ENCODE measurements at regions not wholly inside any gene's neighbourhood (a gene's known extent, or its start where the extent isn't known, plus 50 kb on each side); places are given as distances from the start of the nearest gene placed in this dataset.

DNA sequence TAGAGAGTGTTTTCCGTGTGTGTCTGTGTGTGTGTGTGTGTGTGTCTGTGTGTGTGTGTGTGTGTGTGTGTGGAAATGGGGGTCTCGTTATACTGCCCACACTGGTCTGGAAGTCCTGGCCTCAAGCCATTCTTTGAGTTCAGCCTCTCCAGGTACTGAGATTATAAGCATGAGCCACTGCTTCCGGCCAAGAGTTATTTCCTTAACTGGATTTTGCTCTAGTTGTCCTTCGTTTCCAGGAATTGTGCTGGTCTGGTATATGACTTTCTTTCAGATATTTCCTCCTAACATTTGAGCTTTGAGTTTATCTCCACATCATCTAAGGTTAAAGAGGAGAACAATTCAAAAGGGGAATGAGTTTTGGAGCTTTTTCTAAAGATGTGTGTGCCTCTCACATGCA is 124.8 kb downstream of the SH3BGRL2 start:
- no peaks in the 10 kb centered on the region for H3K27me3 ChIP-seq (ENCODE audit: insufficient read depth, low read length)
- Mint-ChIP-seq H3K9me3 (peaks cover 0 to 1% (median 0%) of the 10 kb centered on the region in 8 donors), H3K4me1 (no peaks in the 10 kb centered on the region), H3K27ac (no peak overlapping the region), H3K36me3 (no peaks in the 10 kb centered on the region), H3K27me3 (peaks cover 13 to 32% of the 10 kb centered on the region in 2 donors), H3K4me3 (no peak overlapping the region)
- ChIA-PET CTCF (ENCODE audit: partially characterized antibody) (no interaction called here), POLR2A (ENCODE audit: partially characterized antibody) (no interaction called here)
- H3K4me3 ChIP-seq (ENCODE audit: low read length in 2 of 2): no peak overlapping the region
- no peaks in the 10 kb centered on the region for H3K9me3 ChIP-seq (ENCODE audit: control insufficient read depth in 1 of 2, low read length in 2 of 2)
- no peak for DNase-seq
- H3K36me3 ChIP-seq (ENCODE audit: insufficient read depth, low read length): no peaks in the 10 kb centered on the region
- intact Hi-C loops (cut with micrococcal nuclease): no loop called here
- H3K27ac ChIP-seq (ENCODE audit: low read depth, low read length): no peak overlapping the region
- no peaks in the 10 kb centered on the region for H3K4me1 ChIP-seq (ENCODE audit: insufficient read depth, low read length)

Measured in CD4-positive, alpha-beta memory T cell (primary cell).